PFSK-1 (cell line): ENCODE measurements at regions not wholly inside any gene's neighbourhood (a gene's known extent, or its start where the extent isn't known, plus 50 kb on each side); places are given as distances from the start of the nearest gene placed in this dataset.

Experiments used
- FOXP2 ChIP-seq: optimal IDR thresholded peaks from 2 replicates; pipeline ENCODE3; 2011; ENCODE audit warnings: borderline replicate concordance, control low read depth, inconsistent platforms; ENCODE audit not compliant: insufficient read depth; ENCODE audit errors: extremely low read length, extremely low read depth
- POLR2AphosphoS5 ChIP-seq: IDR thresholded peaks from 2 replicates; pipeline ENCODE4 v1.6.1; 2012; ENCODE audit warnings: low read depth, mild to moderate bottlenecking, control low read depth, low read length, moderate library complexity
- SIN3A ChIP-seq: IDR thresholded peaks from 2 replicates; pipeline ENCODE4 v1.6.1; 2012; ENCODE audit warnings: mild to moderate bottlenecking, low read length, moderate library complexity, borderline replicate concordance; ENCODE audit not compliant: insufficient read depth
- TAF1 ChIP-seq: IDR thresholded peaks from 2 replicates; pipeline ENCODE4 v1.6.1; 2012; ENCODE audit warnings: low read length, control low read depth, borderline replicate concordance; ENCODE audit not compliant: insufficient read depth
- TF ChIP-seq, protein P1 (sequence below), 2 experiments: IDR thresholded peaks; 2 replicates each; pipeline versions ENCODE4 v1.6.1 to v1.8.0; 2011 to 2012; ENCODE audit warnings: low read depth in 2 of 2, low read length in 2 of 2, control low read depth in 1 of 2, inconsistent platforms in 1 of 2, mild to moderate bottlenecking in 1 of 2, moderate library complexity in 1 of 2; ENCODE audit not compliant: insufficient read depth in 1 of 2

DNA sequence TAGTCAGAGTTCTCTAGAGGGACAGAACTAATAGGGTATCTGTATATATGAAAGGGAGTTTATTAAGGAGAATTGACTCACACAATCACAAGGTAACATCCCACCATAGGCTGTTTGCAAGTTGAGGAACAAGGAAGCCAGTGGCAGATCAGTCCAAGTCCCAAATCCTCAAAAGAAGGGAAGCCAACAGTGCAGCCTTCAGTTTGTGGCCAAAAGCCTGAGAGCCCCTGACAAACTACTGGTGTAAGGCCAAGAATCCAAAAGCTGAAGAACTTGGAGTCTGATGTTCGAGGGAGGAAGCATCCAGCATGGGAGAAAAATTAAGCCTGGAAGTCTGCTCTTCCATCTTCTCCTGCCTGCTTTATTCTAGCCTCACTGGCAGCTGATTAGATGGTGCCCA lies 1107.2 kb upstream of the CELF2 start:
- TF ChIP-seq SIN3A (no peak), TAF1 (no peak), FOXP2 (no peak), POLR2AphosphoS5 (no peak)

DNA sequence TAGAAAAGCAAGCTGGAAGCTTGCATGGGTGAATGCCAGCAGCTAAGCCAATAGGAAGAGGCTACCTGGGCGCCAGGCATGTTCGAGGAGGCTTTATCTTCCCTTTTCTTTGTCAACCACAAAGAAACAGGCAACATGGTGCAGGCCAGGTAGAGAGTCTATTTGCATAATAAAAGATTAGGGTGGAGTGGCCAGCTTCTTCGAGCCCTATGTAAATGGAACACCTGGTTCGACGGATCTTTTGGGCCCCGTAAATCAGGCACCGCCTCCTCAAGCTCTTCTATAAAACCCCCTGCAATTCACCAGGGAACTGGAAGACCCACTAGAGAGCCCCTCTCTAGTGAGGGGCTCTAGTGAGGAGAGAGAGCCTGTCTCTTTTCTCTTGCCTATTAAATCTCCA lies 1106.2 kb upstream of the CELF2 start:
- TF ChIP-seq FOXP2 (no peak), TAF1 (no peak), SIN3A (no peak), POLR2AphosphoS5 (no peak)
- TF ChIP-seq, protein P1, sequence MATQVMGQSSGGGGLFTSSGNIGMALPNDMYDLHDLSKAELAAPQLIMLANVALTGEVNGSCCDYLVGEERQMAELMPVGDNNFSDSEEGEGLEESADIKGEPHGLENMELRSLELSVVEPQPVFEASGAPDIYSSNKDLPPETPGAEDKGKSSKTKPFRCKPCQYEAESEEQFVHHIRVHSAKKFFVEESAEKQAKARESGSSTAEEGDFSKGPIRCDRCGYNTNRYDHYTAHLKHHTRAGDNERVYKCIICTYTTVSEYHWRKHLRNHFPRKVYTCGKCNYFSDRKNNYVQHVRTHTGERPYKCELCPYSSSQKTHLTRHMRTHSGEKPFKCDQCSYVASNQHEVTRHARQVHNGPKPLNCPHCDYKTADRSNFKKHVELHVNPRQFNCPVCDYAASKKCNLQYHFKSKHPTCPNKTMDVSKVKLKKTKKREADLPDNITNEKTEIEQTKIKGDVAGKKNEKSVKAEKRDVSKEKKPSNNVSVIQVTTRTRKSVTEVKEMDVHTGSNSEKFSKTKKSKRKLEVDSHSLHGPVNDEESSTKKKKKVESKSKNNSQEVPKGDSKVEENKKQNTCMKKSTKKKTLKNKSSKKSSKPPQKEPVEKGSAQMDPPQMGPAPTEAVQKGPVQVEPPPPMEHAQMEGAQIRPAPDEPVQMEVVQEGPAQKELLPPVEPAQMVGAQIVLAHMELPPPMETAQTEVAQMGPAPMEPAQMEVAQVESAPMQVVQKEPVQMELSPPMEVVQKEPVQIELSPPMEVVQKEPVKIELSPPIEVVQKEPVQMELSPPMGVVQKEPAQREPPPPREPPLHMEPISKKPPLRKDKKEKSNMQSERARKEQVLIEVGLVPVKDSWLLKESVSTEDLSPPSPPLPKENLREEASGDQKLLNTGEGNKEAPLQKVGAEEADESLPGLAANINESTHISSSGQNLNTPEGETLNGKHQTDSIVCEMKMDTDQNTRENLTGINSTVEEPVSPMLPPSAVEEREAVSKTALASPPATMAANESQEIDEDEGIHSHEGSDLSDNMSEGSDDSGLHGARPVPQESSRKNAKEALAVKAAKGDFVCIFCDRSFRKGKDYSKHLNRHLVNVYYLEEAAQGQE (IDR thresholded peaks at IDR 0.05; ENCODE audit: insufficient read depth in 1 of 2, low read depth in 2 of 2, low read length in 2 of 2), result no peak

DNA sequence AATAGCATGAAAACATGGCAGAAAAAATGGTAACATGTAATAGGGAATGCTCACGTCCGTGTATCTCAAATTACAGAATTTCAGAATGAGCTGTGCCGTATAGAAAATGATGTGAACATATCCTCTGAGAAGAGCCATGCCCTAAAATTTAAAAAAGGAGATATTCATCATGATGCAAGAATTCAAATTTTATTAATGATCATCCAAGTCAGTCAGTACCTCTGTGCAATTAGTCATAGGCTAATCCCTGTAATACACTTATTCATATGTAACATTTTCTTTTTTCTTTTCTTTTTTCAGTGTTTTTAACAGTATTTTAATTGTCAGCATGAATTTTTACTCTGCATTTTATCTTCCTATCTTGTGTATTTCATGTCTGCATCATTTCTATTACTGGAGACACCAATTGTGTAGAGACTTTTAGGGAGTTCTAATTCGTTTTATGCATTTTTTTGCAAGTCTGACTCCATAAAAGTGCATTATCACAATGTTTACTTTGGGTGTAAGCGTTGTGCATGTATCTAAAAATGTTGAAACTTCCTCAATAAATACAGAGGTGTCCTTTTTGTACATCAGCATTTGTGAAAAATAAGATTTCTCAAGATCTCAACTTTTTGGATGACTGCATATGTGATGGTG lies 1103.7 kb upstream of the CELF2 start:
- TF ChIP-seq SIN3A (no peak), TAF1 (no peak), FOXP2 (no peak), POLR2AphosphoS5 (no peak)
- TF ChIP-seq, protein P1 (IDR thresholded peaks at IDR 0.05; ENCODE audit: insufficient read depth in 1 of 2, low read depth in 2 of 2, low read length in 2 of 2), result no peak

DNA sequence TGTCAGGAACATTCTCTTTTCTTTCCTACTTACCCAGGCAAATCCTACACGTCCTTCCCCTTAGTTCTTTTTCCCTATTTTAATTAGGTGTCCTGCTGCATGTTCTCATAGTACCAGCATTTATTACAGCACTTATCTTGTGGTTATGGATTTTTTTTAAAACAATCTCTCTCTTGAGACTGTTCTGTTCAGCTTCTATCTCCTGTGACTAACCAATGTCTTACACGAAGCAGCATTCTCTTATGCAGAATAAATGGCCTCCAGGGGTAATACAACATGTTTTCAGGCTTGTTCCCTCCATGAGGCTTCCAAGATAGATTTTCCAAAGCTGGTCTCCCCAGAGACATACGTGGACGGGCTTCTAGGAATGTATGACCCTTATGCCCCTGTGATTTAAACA lies 1096.1 kb upstream of the CELF2 start:
- TF ChIP-seq POLR2AphosphoS5 (no peak), TAF1 (no peak), SIN3A (no peak), FOXP2 (no peak)
- TF ChIP-seq, protein P1 (IDR thresholded peaks at IDR 0.05; ENCODE audit: insufficient read depth in 1 of 2, low read depth in 2 of 2, low read length in 2 of 2), result no peak

DNA sequence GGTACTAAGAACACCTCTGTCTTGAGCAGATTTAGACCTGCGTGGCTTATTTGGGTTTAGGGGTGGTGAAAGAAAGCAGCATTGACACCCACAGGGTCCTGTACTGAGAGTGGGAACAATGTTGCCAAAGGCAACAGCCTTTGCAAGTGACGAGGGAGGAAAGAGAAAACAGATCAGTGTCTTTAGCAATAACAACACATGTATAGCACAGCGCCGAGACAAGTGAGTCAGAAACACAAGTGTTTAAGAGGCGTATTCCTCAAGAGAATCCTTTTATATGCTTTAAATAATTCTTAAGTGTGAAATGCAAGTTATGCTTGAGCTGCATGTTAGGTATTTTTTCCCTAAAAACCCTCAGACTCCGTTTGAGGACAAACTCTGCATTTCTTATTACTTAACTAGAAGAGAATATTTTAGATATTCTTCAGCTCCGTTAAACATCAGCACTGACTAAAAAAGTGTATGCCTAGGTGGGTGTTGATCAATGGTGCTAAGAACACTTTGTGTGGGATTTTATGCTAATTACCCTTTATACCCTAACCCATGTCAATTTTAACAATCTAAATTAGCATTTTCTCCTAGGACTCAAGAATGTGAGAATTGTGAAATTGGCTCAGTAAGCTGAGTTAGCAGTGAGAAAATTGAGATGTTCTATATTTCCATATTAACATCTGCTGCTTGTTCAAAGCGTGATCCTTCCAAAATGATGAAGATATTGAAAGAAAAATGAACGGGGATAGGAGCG lies 1095.4 kb upstream of the CELF2 start:
- TF ChIP-seq SIN3A, result no peak

DNA sequence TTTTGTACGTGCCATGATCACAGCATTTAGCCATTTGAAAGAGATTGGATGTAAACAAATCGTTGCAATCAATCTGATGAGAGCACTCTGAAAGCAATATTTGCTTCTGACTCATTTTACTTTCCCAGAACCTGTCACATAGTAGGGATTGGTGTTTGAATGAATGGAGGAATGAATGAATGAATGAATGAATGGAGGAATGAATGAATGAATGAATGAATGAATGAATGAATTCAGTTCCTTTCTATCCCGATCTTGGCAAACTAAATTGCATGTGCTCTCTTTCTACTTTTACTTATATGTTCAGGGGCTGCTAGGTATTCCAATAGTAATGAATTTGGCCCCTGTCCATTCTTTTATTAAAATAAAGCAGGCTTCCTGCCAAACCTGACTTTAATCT lies 1091.7 kb upstream of the CELF2 start:
- no peak for TF ChIP-seq TAF1
- no peak for TF ChIP-seq SIN3A
- TF ChIP-seq POLR2AphosphoS5, result no peak
- TF ChIP-seq, protein P1 (IDR thresholded peaks at IDR 0.05; ENCODE audit: insufficient read depth in 1 of 2, low read depth in 2 of 2, low read length in 2 of 2), result no peak
- no peak for TF ChIP-seq FOXP2
